ENCODE measurements at regions not wholly inside any gene's neighbourhood (a gene's known extent, or its start where the extent isn't known, plus 50 kb on each side); places are given as distances from the start of the nearest gene placed in this dataset.

DNA sequence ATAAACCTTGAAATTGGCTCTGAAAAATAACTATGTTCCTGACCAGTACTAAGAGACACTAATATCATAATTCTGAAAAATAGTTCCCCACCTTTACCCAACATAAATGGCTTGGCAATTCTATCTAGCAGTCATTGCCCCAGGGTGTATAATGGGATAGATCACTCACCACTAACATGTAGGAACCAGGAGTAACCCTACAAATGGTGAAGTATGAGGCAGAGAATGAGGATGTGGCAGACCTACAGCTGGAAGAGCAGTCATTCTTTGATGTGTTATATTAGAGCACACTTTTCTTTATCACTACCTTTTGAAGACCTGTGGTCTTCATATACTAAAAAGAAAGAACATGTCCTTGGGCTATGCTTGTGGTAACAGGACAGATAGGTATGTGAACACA, 136.5 kb upstream of the SYNDIG1 start:
- DNase-seq, result no peak

DNA sequence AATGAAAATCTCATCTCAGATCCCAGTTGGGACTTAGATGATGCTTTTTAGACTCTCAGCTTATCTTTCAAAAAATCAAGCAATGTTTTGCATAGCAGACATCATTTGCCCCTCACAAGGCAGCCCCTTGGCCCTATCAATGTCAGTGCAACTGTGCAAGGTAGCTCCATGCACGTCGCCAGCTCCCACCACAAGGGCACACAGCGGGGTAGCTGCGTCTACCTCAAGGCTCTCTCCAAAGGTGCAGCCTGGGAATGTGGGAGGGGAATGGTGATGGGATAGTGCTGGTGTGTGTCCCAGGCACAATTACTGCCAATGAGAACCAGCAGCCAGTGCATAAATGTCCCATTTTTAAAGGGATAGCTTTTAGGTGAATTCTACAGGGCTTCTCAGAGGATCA, 137.5 kb upstream of the SYNDIG1 start:
- no peak for DNase-seq

DNA sequence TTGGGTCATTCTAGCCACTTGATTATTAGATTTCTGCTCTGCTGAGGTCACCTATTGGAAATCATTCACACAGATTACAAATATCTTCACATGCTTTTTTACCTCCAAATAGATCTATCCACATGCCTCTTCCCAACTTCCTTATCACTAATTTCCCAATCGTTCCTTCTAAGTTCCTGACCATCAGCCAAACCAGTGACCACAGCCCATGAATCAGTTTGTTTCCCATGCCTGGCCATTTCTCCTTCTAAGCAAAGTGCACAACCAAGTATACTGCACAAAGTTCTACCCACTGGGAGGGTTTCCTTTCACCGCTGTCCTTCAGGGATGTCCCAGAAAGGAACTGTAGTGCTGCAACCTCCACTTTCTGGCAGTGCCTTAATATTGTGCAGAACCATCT, 140.5 kb upstream of the SYNDIG1 start:
- no peak for DNase-seq

DNA sequence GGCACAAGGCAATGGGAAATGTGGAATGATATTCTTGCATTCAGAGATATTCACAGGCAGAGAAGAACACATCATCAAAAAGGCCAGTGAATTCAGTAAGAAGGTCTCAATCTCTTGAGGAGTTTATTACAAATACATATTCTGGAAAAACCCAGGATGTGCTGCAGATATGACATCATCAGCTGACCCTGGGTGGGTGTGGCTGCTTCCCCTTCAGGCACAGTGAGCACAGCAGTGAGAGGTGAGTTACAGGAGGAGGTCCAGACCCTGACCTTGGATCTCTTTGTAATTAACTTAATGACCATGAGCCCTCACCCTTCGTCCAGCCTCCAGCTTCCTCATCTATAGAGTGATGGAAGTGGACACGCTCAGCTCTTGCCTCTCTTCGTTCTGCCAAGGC, 147.5 kb upstream of the SYNDIG1 start:
- DNase-seq, result no peak

DNA sequence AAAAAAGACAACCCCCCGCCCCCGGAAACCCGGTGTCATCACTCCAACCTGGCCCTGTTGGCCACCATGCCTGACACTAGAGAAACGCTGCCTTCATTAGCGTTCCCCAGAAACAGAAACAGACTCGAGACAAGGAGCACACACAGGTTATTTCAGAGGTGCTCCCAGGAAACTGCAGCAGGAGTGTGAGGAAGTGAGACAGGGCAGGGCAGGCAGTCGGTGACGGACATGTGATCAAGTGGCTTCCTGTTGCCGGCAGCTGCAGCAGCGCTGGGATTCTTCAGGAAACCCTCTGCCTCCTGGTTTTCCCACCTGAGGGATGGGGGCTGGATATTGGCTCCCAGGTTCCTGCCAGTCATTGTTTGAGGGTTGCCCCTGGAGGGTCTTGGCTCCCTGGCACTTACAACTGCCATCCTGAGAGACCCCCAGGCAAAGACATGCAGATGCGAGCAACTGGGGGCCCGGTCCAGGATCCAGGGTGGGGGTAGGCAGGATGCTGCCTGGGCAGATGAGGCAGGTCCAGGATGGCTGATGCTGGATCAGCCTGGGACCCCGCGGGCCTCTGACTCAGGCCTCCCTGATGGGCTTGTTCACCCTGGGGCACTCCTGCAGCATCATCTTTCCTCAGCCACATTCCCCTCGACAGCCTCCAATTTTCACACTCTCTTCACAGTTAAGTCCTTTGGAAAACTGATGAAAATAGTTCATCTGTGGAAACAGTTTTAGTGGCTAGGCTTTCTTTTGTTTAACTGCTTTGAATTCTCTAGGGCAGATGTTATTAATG, 150.7 kb upstream of the SYNDIG1 start:
- no peak for DNase-seq

DNA sequence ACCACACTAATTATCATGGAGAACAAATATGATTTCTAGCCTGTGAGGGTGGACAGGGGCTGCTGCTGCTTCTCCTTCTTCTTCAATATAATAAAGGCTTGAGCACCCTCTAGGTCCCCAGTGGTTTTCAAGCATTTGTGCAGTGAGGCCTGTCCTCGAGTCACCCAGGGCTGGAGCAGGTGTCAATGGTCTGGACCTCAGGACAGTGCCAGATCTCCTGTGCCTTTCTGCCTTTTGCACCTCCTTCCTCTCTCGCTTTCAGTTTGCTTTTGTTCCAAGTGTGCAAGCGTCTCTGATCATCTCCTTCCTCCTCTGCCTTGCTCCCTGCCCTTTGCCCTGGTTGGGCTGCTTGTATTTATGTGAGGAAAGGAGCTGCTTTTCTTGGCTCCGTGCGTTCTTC, 152.2 kb upstream of the SYNDIG1 start:
- DNase-seq, result no peak

DNA sequence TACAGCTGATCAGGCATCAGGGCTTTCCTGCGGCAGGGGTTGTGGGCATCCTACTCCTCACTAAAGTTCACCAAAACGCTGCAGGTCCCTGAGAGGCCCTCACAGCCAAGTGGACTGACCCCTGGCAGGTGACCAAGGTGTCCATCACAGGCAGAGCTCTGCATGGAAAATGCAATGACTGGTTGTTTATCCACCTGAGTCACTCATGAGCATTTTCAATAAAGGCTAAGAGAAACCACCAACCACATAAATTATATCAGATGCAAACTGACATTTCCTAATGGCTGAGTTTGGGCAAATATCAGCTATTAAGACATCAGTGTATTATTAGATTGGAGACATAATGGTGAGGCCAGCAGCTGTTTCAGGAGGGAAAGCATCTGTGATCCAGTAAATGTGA, 152.7 kb upstream of the SYNDIG1 start:
- no peak for DNase-seq

DNA sequence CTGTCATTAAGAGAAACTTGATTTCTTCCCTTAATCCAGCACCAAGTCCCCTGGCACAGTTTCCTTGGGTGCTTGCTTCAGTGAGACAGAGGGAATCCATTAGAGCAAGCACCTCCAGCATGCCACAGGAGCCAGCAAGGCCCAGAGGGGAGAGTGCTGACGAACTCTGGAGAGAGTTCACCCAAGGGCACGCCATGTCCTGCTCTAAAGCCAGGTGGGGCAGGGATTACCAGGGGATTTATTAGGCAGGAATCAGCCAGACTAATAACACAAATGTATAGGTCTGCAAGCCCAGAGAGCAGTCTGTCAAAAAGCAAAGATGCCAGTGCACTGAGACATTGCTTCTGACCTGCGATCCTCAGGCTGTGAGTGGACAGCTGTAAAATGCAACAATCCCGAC, 155.4 kb upstream of the SYNDIG1 start:
- DNase-seq, result no peak

DNA sequence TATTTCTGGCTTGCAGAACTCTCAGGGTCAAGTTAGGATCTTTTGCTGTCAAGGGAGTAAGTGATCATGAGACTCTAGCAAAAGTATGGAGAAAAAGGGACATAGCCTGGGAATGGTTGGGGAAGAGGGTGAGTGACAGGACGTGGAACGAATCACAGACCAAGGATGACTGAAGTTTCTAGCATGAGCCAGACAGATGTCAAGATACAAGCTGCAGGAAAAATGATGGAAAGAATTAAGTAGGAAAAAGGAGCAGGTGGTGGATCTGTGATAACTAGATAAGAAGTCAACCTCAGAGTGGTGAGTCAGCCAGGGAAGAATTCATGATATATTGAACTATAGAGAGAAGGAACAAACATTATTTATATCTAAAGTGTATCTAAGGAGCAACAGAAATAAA, 159.8 kb upstream of the SYNDIG1 start:
- DNase-seq, result no peak

DNA sequence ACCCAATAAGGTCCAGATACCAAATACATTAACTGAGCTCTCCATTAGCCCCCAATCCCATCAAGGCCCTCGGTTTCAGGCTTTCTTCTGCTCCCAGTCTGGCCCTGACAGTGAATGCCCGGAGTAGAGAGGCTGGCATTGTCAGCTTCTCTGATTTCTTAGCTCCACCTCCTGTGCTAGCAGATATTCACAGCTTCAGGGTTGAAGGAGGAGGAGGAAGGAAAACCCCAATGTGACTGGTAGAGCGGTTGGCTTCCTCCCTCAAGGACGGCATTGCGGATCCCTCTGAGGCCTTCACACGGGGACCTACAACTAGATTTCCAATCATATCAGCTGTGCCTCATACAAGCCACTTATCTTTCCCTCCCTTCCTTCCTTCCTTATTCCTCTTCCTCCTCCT, 164.1 kb upstream of the SYNDIG1 start:
- no peak for DNase-seq

DNA sequence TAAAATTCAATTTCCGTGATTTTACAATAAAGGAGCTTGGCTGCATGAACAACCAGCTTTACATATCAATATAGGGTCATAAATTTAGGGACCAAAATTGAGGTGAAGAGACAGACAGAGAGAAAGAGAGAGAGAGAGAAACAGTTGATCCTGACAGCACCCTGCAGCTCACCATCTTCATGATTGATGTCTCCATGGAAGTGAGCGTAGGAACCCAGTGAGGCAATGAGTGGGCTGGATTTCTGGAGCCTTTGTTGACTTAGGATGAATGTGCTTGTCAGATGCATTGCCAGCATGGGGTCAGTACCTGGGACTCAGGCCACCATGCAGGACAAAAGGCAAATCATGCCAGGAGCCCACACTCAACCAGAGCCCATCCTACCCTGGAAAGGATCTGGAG, 165.1 kb upstream of the SYNDIG1 start:
- no peak for DNase-seq

DNA sequence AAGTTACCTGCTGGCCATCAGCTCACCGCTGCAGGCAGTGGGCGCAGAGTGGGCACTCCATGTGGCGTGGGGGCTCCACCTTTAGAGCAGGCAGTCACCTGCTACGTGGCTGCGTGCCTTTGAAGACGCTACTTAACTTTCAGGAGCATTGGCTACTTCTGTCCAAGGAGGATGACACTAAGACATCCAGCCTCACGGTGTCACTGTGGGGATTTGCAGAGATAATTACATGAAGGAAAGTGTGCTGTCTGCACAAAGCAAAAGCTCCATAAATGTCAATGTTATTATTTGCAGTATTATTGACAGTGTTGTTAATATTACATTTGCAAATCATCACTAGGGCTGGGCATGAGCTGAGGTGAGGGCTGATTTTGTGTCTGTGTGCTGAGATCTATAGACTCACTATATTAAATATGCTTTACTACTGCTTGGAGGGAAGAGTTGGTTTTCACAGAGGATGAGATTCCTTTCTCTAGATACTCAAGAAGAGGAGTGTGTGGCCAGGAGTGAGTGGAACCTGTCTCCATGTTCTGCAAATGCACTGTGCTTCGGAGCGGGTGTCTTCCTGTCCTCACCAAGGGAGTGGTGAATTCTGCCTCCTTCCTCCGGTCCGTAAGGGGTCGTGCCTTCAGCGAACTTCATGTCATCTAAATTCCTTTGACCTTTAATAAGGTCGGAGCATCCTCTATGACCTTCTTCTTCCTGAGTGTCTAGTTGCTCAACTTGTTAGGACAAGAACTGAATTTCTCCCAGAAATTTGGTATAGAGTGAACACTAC, 165.8 kb upstream of the SYNDIG1 start:
- no peak for DNase-seq

DNA sequence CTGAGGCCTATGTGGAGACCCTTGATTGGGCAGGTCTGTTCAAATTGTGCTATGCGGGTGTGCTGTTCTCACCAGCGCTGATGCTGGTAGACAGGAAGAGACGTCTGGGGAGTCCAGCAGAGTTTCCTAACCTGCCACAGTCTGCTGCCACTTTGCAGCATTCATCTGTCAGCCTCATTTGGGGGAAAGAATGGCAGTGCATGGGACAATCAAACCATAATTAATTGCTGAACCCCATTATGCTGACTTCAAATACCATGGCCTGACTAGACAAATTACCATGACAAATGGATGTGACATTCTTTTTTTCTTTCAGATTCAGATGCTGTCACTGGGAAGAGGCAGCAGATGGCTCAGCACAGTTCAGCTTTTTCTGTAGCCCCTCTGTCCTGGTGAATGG, 171.4 kb upstream of the SYNDIG1 start:
- DNase-seq, result no peak

DNA sequence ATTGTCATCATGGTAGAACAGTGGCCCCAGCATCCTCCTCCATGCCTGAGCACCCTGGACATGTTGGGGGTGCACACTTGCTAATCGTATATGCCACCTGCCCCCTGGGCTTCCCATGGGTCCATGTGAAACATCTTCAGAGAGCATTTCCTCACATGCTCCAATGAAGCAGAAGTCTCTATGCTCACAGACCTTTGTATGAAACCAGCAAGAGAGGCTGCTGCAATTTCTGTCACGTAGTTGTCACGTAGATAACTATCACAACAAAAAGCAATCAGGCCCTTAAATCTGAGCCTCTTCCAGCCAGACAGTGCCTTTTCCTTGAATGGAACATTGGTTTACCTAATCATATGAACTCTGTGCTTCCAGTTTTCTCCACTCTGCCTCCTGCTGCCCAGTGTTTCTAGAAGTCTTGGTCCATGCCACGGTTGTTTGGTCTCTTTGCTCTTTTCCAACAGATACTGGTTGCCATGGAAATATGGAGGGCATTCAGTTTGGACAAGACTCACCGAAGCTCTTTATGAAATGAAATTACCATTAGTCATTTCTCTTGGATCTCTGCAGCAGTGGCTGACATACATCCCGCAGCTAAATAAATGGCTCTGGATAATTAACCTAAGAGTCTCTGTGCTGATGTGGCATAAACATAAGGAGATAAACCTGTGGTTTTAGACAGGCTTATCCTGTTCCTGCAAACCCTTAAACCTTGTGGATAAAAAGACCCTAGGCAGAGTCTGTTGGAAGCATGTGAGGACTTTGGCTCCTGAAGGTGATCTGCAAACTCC, 172.8 kb upstream of the SYNDIG1 start:
- no peak for DNase-seq

DNA sequence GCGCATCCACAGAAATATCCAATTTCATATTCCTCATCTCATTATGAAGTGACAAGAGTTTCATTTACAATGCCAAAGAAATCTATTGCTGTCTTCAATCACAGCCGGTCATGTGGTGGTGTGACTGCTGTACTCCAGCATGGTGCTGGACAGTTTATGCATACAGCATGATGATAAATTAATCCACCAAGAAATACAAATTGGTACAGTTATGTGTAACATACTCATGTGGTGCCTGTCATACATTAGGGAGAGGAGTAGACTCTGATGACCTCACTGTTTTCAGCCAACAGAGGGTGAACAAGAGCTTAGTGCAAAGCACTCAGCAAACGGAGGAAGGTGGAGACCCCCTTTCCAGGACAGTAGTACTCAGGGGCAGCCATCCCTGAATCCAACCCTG, 178.4 kb upstream of the SYNDIG1 start:
- no peak for DNase-seq

DNA sequence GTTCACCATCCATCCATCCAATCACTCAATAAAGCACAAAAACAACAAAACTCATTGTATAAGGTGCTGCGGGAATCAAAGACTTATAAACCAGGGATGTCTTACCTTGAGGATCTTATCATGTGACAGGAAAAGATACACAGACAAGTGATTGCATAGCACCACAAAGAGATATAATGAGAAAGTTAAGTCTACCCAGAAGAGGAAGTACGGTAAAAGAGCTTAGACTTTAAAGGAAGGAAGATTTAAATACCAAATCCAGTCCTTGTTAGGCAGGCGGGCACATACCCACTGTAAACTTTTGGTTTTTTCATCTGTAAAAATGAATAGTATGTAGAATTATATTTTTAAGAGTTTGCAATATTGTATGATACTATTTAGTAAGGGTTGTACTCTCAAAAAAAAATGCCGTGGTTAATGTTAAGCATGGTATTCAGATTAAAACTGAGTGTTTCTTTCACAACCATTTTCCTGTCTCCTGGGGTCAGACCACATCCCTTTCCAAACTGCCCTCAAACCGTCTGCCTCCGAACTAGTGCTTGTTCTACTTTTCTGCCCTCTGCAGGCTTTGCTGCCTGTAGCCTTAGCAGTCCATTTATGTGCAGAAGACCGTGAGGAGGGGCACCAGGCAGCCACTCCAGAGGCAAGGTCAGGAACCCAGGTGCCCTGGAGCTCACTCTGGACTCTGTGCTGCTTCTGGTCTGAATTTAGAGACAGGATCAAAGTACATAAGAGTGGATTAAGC, 179.5 kb upstream of the SYNDIG1 start:
- DNase-seq, result no peak

DNA sequence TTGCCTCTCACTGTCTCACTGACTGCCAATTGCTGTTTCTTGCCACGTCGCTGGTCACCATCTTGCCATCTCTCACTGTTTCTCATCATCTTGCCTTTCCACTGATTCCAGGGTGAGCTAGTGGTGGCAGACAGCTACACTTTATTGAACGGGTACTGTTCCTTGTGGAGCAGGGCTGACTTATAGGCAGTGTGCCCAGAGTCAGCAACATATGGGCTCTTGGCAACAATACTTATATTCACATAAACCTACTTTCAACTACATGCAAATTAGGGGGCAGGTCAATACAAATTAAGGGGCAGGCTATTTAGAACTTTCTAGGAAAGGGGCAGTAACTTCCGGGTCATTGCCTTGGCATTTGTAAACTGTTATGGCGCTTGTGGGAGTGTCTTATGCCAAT, 186.2 kb upstream of the SYNDIG1 start:
- DNase-seq, result no peak

DNA sequence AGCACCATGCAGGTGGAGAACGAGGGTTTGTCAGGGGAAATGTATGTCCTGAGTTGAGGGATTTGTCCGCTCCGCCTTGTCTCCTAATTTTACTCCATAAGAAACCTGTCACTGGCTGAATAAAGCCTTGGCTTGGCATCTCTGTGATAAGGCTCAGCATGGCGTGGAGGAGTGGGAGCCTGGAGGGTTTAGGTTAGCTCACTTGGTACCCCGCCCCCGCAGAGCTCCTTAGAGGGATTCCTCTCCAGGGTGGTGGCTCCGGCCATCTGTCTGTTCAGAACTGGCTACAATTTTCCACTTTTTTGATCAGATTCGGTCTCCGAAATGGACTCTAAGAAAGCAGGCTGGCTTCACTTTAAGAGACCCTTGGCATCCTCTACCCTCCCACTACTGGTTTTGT, 192.2 kb upstream of the SYNDIG1 start:
- DNase-seq, result no peak

DNA sequence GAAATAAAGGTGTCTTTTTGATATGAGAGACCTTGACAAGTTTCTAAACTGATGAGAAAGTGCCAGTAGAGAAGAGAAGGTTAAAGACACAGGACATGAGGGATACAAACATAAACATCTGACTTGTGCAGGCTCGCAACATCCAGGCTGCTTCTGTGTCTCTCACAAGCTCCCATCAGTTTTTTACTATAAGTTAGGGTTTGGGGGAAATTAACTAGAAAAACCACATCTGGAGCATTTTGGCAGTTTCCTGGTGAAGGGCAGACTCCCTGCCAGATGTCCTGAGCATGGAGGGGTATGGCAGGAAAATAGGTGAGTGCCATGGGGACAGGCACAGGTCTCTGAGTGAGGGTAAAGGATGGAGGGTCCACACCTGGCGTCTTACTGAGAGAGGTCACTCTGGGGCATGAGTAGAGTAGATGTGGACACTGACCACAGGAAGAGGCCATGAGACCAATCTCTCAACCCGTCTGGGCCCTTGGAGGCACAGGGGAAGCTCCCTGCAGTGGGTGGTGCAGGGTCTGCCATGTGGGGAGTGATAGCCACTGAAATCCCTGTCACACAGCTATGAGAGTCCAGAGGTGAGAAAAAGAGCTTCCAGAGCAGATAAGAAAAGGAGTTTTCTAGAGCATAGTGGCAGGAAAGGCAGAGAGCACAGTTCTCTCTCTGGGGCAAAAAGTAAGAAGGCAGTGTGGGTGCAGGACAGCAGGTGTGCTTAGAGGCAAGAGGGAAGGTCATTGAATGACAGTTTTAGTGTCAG, 193.3 kb upstream of the SYNDIG1 start:
- no peak for DNase-seq

DNA sequence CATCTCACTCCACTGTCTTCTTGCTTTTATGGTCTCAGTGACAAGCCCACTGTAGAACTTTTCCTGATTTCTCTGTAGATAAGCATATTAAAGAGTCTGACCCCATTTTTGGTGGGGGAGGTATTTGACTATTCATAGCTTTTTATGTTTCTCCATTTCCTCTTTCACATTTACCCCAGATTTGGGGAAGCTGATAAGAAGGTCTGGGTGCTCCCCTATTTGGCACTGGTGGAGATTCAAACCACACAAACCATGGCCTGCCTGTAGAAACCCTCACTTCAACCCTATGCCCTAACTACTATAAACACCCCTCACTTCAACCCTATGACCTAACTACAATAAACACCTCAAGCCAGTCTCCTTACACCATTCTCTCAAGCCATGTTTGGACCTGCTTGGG, 196.2 kb upstream of the SYNDIG1 start:
- no peak for DNase-seq

DNA sequence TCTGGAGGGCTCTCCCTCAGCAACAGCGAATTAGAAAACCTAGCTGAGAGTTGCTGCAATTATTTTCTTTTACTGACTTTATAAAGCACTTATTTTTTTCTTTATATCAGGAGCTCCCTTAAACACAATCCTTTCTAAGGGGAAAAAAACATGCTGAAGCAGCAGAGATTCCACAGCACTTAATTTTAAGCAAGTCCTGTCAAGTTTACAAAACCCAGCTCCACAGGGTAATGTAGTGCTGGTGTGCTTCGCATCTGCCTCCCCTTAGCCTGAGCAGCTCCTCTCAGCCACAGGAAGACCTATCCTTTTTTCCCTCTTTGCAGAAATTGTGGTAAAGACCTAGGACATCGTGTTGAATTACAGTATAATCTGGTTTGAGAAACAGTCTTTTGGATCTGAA, 208.1 kb upstream of the SYNDIG1 start:
- DNase-seq, result no peak

DNA sequence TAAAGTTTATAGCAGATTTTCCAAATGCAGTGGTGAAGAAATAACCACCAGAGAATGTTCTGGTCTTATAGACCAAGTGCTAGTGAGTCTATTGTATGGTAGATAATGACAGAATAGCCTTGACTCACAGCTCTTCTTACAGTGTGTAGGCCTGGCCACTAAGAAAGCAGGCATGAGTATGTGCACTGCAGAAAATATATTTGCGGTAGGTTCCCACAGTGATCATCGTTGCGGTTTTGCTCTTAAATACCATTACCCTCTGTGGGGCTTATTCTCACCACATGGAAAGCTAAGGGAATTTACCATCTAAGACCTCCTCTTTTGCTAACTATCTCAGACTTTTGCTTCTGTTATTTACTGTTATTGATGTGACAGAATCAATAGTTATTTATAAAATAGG, 212.3 kb upstream of the SYNDIG1 start:
- DNase-seq, result no peak

Measured in COR-L47 (cell line).